Peyer's patch (tissue), 4 donors: ENCODE measurements at regions not wholly inside any gene's neighbourhood (a gene's known extent, or its start where the extent isn't known, plus 50 kb on each side); places are given as distances from the start of the nearest gene placed in this dataset.

Experiments
- DNase-seq, 3 donors: peaks; one replicate each; pipeline ENCODE4 v3.0.0-alpha.2; 2017 to 2019
- H3K27ac ChIP-seq, 4 donors: fragments of 200-600 bp; sonication (generic); one replicate each; pipeline ENCODE4 v1.5.1; 2016 to 2019
- H3K27me3 ChIP-seq, 2 donors: fragments of 200-600 bp; sonication (generic); one replicate each; pipeline ENCODE4 v1.5.1; 2019
- H3K36me3 ChIP-seq, 3 donors: fragments of 200-600 bp; sonication (generic); one replicate each; pipeline ENCODE4 v1.5.1; 2016 to 2019
- H3K4me1 ChIP-seq, 4 donors: fragments of 200-600 bp; sonication (generic); one replicate each; pipeline ENCODE4 v1.5.1; 2016 to 2019
- H3K4me3 ChIP-seq, 4 donors: fragments of 200-600 bp; sonication (generic); 1 replicate in 3 of 4; 2 replicates in 1 of 4; pipeline ENCODE4 v1.5.1; 2016 to 2019; ENCODE audit warnings: mild to moderate bottlenecking in 1 of 4
- H3K9me3 ChIP-seq, 4 donors: fragments of 200-600 bp; sonication (generic); one replicate each; pipeline ENCODE4 v1.5.1; 2016 to 2019; ENCODE audit warnings: mild to moderate bottlenecking in 1 of 4
- CTCF ChIP-seq, 6 experiments: fragments of 450-650 bp in 4 of 6; fragments of 200-600 bp in 2 of 6; sonication (generic) in 1 of 6; IDR thresholded peaks; one replicate each; pipeline ENCODE4 v1.5.1; 2017 to 2019; ENCODE audit warnings: antibody characterized with exemption in 6 of 6, mild to moderate bottlenecking in 3 of 6, moderate library complexity in 1 of 6
- POLR2A ChIP-seq, 2 donors: fragments of 450-650 bp; IDR thresholded peaks; one replicate each; pipeline ENCODE4 v1.5.1; 2017; ENCODE audit warnings: antibody characterized with exemption in 2 of 2, mild to moderate bottlenecking in 2 of 2, moderate library complexity in 2 of 2

- Histone ChIP-seq H3K9me3 (no peaks in the 10 kb centered on the region), H3K27me3 (no peaks in the 10 kb centered on the region), H3K4me3 (no peak overlapping the region), H3K27ac (no peak overlapping the region), H3K36me3 (no peaks in the 10 kb centered on the region), H3K4me1 (no peaks in the 10 kb centered on the region)
- TF ChIP-seq POLR2A (IDR thresholded peaks at IDR 0.05) (no peak), CTCF (IDR thresholded peaks at IDR 0.05) (no peak)
- DNase-seq = no peak
These were observed 285.6 kb downstream of the GPAT3 start for GRCh38 chr4:83821493-83821892.

- no peak for DNase-seq
- no peaks in the 10 kb centered on the region for H3K36me3 ChIP-seq
- no peaks in the 10 kb centered on the region for H3K27me3 ChIP-seq
- H3K9me3 ChIP-seq = no peaks in the 10 kb centered on the region
- no peak for TF ChIP-seq POLR2A (IDR thresholded peaks at IDR 0.05)
- no peaks in the 10 kb centered on the region for H3K4me1 ChIP-seq
- H3K27ac ChIP-seq = no peak overlapping the region
- no peak overlapping the region for H3K4me3 ChIP-seq
These were observed 283.7 kb downstream of the GPAT3 start for GRCh38 chr4:83819582-83819981.

- no peak overlapping the region for H3K4me3 ChIP-seq
- no peak overlapping the region for H3K27ac ChIP-seq
- no peaks in the 10 kb centered on the region for H3K9me3 ChIP-seq
- H3K27me3 ChIP-seq = no peaks in the 10 kb centered on the region
- no peaks in the 10 kb centered on the region for H3K4me1 ChIP-seq
- no peaks in the 10 kb centered on the region for H3K36me3 ChIP-seq
- no peak for DNase-seq
- no peak for TF ChIP-seq CTCF (IDR thresholded peaks at IDR 0.05)
- TF ChIP-seq POLR2A (IDR thresholded peaks at IDR 0.05) = no peak
These were observed 274.5 kb downstream of the GPAT3 start for GRCh38 chr4:83810428-83810827.

- no peaks in the 10 kb centered on the region for H3K4me1 ChIP-seq
- TF ChIP-seq CTCF (IDR thresholded peaks at IDR 0.05) = no peak
- H3K27ac ChIP-seq = no peak overlapping the region
- H3K36me3 ChIP-seq = no peaks in the 10 kb centered on the region
- DNase-seq = no peak
- no peaks in the 10 kb centered on the region for H3K9me3 ChIP-seq
- no peak overlapping the region for H3K4me3 ChIP-seq
- H3K27me3 ChIP-seq = no peaks in the 10 kb centered on the region
These were observed 273.7 kb downstream of the GPAT3 start for GRCh38 chr4:83809581-83809980.

- no peak overlapping the region for H3K4me3 ChIP-seq
These were observed 257.6 kb downstream of the GPAT3 start for GRCh38 chr4:83793481-83793880.

GRCh38 chr4:83785891-83786290 lies 250.0 kb downstream of the GPAT3 start:
- Histone ChIP-seq H3K36me3 (no peaks in the 10 kb centered on the region), H3K4me3 (no peak overlapping the region), H3K4me1 (no peaks in the 10 kb centered on the region), H3K27ac (no peak overlapping the region), H3K27me3 (no peaks in the 10 kb centered on the region), H3K9me3 (no peaks in the 10 kb centered on the region)
- DNase-seq = no peak
- TF ChIP-seq CTCF (IDR thresholded peaks at IDR 0.05) (no peak), POLR2A (IDR thresholded peaks at IDR 0.05) (no peak)

More at GRCh38 chr4:83793481-83793880, 257.6 kb downstream of the GPAT3 start:
- TF ChIP-seq POLR2A (IDR thresholded peaks at IDR 0.05) (no peak), CTCF (IDR thresholded peaks at IDR 0.05) (no peak)
- no peak for DNase-seq
- Histone ChIP-seq H3K4me1 (no peaks in the 10 kb centered on the region), H3K36me3 (no peaks in the 10 kb centered on the region), H3K27ac (no peak overlapping the region), H3K27me3 (no peaks in the 10 kb centered on the region), H3K9me3 (no peaks in the 10 kb centered on the region)
